ENCODE measurements at regions not wholly inside any gene's neighbourhood (a gene's known extent, or its start where the extent isn't known, plus 50 kb on each side); places are given as distances from the start of the nearest gene placed in this dataset.

DNA sequence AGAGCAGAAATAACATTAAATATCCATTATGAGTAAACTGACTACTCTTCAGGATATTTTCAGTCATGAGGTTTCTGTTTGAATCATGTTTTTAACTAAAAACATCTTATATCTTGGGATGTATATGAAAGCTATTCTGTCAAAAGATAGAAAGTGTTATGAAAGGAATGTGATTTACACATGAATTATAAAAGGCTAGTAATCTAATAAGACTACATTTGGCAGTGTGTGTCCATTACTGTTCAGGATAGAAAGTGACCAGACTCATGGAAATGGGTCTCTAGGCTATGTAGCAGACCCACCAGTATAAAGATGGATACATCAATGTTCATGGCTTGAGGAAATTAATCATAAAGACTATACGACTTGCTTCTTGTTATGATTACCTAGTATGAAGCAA, 1328.2 kb upstream of the NUDT12 start:
- TF ChIP-seq, protein P1, sequence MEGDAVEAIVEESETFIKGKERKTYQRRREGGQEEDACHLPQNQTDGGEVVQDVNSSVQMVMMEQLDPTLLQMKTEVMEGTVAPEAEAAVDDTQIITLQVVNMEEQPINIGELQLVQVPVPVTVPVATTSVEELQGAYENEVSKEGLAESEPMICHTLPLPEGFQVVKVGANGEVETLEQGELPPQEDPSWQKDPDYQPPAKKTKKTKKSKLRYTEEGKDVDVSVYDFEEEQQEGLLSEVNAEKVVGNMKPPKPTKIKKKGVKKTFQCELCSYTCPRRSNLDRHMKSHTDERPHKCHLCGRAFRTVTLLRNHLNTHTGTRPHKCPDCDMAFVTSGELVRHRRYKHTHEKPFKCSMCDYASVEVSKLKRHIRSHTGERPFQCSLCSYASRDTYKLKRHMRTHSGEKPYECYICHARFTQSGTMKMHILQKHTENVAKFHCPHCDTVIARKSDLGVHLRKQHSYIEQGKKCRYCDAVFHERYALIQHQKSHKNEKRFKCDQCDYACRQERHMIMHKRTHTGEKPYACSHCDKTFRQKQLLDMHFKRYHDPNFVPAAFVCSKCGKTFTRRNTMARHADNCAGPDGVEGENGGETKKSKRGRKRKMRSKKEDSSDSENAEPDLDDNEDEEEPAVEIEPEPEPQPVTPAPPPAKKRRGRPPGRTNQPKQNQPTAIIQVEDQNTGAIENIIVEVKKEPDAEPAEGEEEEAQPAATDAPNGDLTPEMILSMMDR (IDR thresholded peaks at IDR 0.05): no peak
- TF ChIP-seq POLR2AphosphoS5 (IDR thresholded peaks at IDR 0.05) (no peak), POLR2A (IDR thresholded peaks at IDR 0.05) (no peak), EP300 (IDR thresholded peaks at IDR 0.05) (no peak)

Measured in sigmoid colon (tissue), 4 donors.